Mesenchymal stem cell (in vitro differentiated cells and primary cell): ENCODE measurements at regions not wholly inside any gene's neighbourhood (a gene's known extent, or its start where the extent isn't known, plus 50 kb on each side); places are given as distances from the start of the nearest gene placed in this dataset.

Experiments used
- DNase-seq: peaks from one replicate; pipeline ENCODE4 v3.0.0-alpha.2; 2013
- H2AFZ ChIP-seq: one replicate; pipeline ENCODE4 v1.6.1; 2013; ENCODE audit warnings: low read depth, mild to moderate bottlenecking, control low read depth, inconsistent platforms, low read length, moderate library complexity
- H2AK5ac ChIP-seq: 2 replicates; pipeline ENCODE4 v1.6.1; 2013; ENCODE audit warnings: low read length, moderate library complexity, mild to moderate bottlenecking, inconsistent platforms; ENCODE audit not compliant: severe bottlenecking
- H2BK120ac ChIP-seq: one replicate; pipeline ENCODE4 v1.6.1; 2013; ENCODE audit warnings: low read depth, mild to moderate bottlenecking, inconsistent platforms, low read length, moderate library complexity
- H2BK12ac ChIP-seq, 2 experiments: one replicate each; pipeline ENCODE4 v1.6.1; 2013; ENCODE audit warnings: inconsistent platforms in 2 of 2, low read length in 2 of 2, mild to moderate bottlenecking in 2 of 2, moderate library complexity in 2 of 2, control low read depth in 1 of 2
- H2BK15ac ChIP-seq: one replicate; pipeline ENCODE4 v1.6.1; 2013; ENCODE audit warnings: mild to moderate bottlenecking, low read depth, inconsistent platforms; ENCODE audit not compliant: poor library complexity, severe bottlenecking
- H2BK5ac ChIP-seq: 2 replicates; pipeline ENCODE4 v1.6.1; 2013; ENCODE audit warnings: low read depth, mild to moderate bottlenecking, low read length, control low read depth, inconsistent platforms; ENCODE audit not compliant: poor library complexity, severe bottlenecking
- H3K14ac ChIP-seq, 2 experiments: one replicate each; pipeline ENCODE4 v1.6.1; 2013; ENCODE audit warnings: inconsistent platforms in 2 of 2, low read length in 2 of 2, control low read depth in 1 of 2, mild to moderate bottlenecking in 1 of 2, moderate library complexity in 1 of 2
- H3K18ac ChIP-seq, 2 experiments: one replicate each; pipeline ENCODE4 v1.6.1; 2013; ENCODE audit warnings: inconsistent platforms in 2 of 2, low read length in 2 of 2, control low read depth in 1 of 2, low read depth in 1 of 2, mild to moderate bottlenecking in 1 of 2
- H3K23ac ChIP-seq, 2 experiments: one replicate each; pipeline ENCODE4 v1.6.1; 2013; ENCODE audit warnings: inconsistent platforms in 2 of 2, low read length in 2 of 2, mild to moderate bottlenecking in 2 of 2, moderate library complexity in 2 of 2, control low read depth in 1 of 2
- H3K27ac ChIP-seq: 2 replicates; pipeline ENCODE4 v1.5.1; 2013; ENCODE audit warnings: mild to moderate bottlenecking, moderate library complexity, low read length, control low read depth, inconsistent platforms; ENCODE audit not compliant: poor library complexity, severe bottlenecking
- H3K27me3 ChIP-seq, 2 experiments: 2 replicates each; pipeline versions ENCODE4 v1.6.1 to v1.7.0; 2013; ENCODE audit warnings: low read length in 2 of 2, mild to moderate bottlenecking in 2 of 2, moderate library complexity in 2 of 2, control low read depth in 1 of 2, inconsistent platforms in 1 of 2; ENCODE audit not compliant: control insufficient read depth in 1 of 2, insufficient read depth in 1 of 2
- H3K36me3 ChIP-seq, 2 experiments: 2 replicates each; pipeline versions ENCODE4 v1.6.1 to v1.7.0; 2013; ENCODE audit warnings: low read length in 2 of 2, control low read depth in 1 of 2, inconsistent platforms in 1 of 2, low read depth in 1 of 2, mild to moderate bottlenecking in 1 of 2; ENCODE audit not compliant: insufficient read depth in 2 of 2, control insufficient read depth in 1 of 2
- H3K4ac ChIP-seq, 2 experiments: one replicate each; pipeline ENCODE4 v1.6.1; 2013; ENCODE audit warnings: inconsistent platforms in 2 of 2, low read length in 2 of 2, mild to moderate bottlenecking in 2 of 2, moderate library complexity in 2 of 2, control low read depth in 1 of 2, low read depth in 1 of 2
- H3K4me1 ChIP-seq: 2 replicates; pipeline ENCODE4 v1.6.1; 2013; ENCODE audit warnings: low read depth, low read length, control low read depth; ENCODE audit not compliant: control insufficient read depth, insufficient read depth
- H3K4me2 ChIP-seq: 2 replicates; pipeline ENCODE4 v1.6.1; 2013; ENCODE audit warnings: low read length, mild to moderate bottlenecking, inconsistent platforms; ENCODE audit not compliant: poor library complexity, severe bottlenecking
- H3K4me3 ChIP-seq, 2 experiments: 2 replicates each; pipeline versions ENCODE4 v1.5.1 to v1.7.0; 2013; ENCODE audit warnings: low read length in 2 of 2, mild to moderate bottlenecking in 2 of 2, control low read depth in 1 of 2, low read depth in 1 of 2; ENCODE audit not compliant: insufficient read depth in 1 of 2
- H3K79me1 ChIP-seq: replicated peaks from 2 replicates; pipeline ENCODE4 v1.6.1; 2013; ENCODE audit warnings: mild to moderate bottlenecking, control low read depth, low read length, inconsistent platforms; ENCODE audit not compliant: poor library complexity, severe bottlenecking
- H3K9ac ChIP-seq: 2 replicates; pipeline ENCODE4 v1.7.0; 2013; ENCODE audit warnings: mild to moderate bottlenecking, low read length, moderate library complexity
- H3K9me3 ChIP-seq: 2 replicates; pipeline ENCODE4 v1.7.0; 2013; ENCODE audit warnings: mild to moderate bottlenecking, low read length; ENCODE audit not compliant: control insufficient read depth
- H4K8ac ChIP-seq: one replicate; pipeline ENCODE4 v1.6.1; 2013; ENCODE audit warnings: inconsistent platforms, mild to moderate bottlenecking, low read length, moderate library complexity
- H4K91ac ChIP-seq: one replicate; pipeline ENCODE4 v1.6.1; 2013; ENCODE audit warnings: mild to moderate bottlenecking, low read length, inconsistent platforms
- WGBS: methylation state at CpG from one replicate; pipeline ENCODE4 v1.1.7; 2013; ENCODE audit warnings: mixed read lengths; 5-methylcytosine and 5-hydroxymethylcytosine counted together

GRCh38 chr20:52896348-52896747, 75.8 kb upstream of the TSHZ2 start:
- Histone ChIP-seq H3K14ac (no peak overlapping the region), H3K4me2 (no peak overlapping the region), H3K18ac (no peak overlapping the region), H3K4me3 (peak overlapping the region in 1 of 2 experiments; percentile 1), H3K4ac (no peak overlapping the region), H3K36me3 (no peaks in the 10 kb centered on the region), H3K79me1 (no peaks in the 10 kb centered on the region), H2BK12ac (no peak overlapping the region), H3K27ac (no peak overlapping the region), H3K23ac (no peak overlapping the region), H2BK5ac (no peak overlapping the region), H2BK120ac (no peak overlapping the region), H3K9ac (peak overlapping the region; percentile 69), H2AK5ac (no peak overlapping the region), H4K91ac (no peak overlapping the region), H3K27me3 (no peaks in the 10 kb centered on the region), H3K4me1 (no peaks in the 10 kb centered on the region), H2BK15ac (no peak overlapping the region), H2AFZ (no peak overlapping the region), H4K8ac (no peak overlapping the region), H3K9me3 (no peaks in the 10 kb centered on the region)
- no peak for DNase-seq
- 72% methylated on average over 3 of the region's 3 CpGs for WGBS

- Histone ChIP-seq H2BK12ac (no peak overlapping the region), H3K4me2 (no peak overlapping the region), H3K4me3 (peak overlapping the region in 1 of 2 experiments; percentile 1), H3K18ac (no peak overlapping the region), H3K23ac (no peak overlapping the region), H4K91ac (no peak overlapping the region), H2BK120ac (no peak overlapping the region), H4K8ac (no peak overlapping the region), H3K27me3 (no peaks in the 10 kb centered on the region), H2AFZ (no peak overlapping the region), H3K9me3 (no peaks in the 10 kb centered on the region), H3K79me1 (no peaks in the 10 kb centered on the region), H2AK5ac (no peak overlapping the region), H3K36me3 (no peaks in the 10 kb centered on the region), H3K14ac (no peak overlapping the region), H3K4me1 (no peaks in the 10 kb centered on the region), H3K27ac (no peak overlapping the region), H3K9ac (peak overlapping the region; percentile 69), H2BK15ac (no peak overlapping the region), H2BK5ac (no peak overlapping the region), H3K4ac (no peak overlapping the region)
- 68% methylated on average over 7 of the region's 8 CpGs for WGBS
- no peak for DNase-seq
Observed at GRCh38 chr20:52895701-52896100, 76.5 kb upstream of the TSHZ2 start.

GRCh38 chr20:52895235-52895634, 76.9 kb upstream of the TSHZ2 start:
- no peak for DNase-seq
- no peak overlapping the region for H2BK12ac ChIP-seq
- no peak overlapping the region for H2BK120ac ChIP-seq
- no peak overlapping the region for H3K18ac ChIP-seq
- H3K4ac ChIP-seq, result no peak overlapping the region
- H3K14ac ChIP-seq, result no peak overlapping the region
- no peaks in the 10 kb centered on the region for H3K79me1 ChIP-seq
- WGBS, result 85% methylated on average over 7 of the region's 7 CpGs
- no peaks in the 10 kb centered on the region for H3K27me3 ChIP-seq
- H3K4me3 ChIP-seq, result peak overlapping the region in 1 of 2 experiments; percentile 19
- no peak overlapping the region for H4K91ac ChIP-seq
- no peak overlapping the region for H2BK15ac ChIP-seq
- peak overlapping the region; percentile 69 for H3K9ac ChIP-seq
- no peak overlapping the region for H4K8ac ChIP-seq
- H2AK5ac ChIP-seq, result no peak overlapping the region
- no peak overlapping the region for H3K4me2 ChIP-seq
- no peak overlapping the region for H2AFZ ChIP-seq
- H2BK5ac ChIP-seq, result no peak overlapping the region
- H3K23ac ChIP-seq, result no peak overlapping the region
- H3K4me1 ChIP-seq, result no peaks in the 10 kb centered on the region
- no peak overlapping the region for H3K27ac ChIP-seq
- H3K9me3 ChIP-seq, result no peaks in the 10 kb centered on the region
- no peaks in the 10 kb centered on the region for H3K36me3 ChIP-seq

DNA sequence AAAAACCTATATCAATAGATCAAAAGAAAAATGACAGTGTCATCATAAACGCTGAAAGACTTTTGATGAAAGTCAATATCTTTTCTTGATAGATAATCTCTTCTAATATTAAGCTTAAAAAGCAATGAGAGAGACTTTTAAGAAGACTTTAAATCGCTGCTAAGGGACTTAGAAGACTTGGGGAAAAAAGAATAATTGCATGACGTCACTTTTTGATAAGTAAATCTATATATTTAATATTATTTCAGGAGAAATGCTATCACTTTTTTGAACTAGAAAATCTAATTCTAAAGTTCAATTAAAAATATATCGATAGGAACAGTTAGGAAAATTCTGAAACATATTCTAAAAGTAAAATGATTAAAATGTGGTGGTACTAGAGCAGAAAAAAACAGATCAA, 78.7 kb upstream of the TSHZ2 start:
- H3K23ac ChIP-seq, result no peak overlapping the region
- H4K91ac ChIP-seq, result no peak overlapping the region
- H3K18ac ChIP-seq, result no peak overlapping the region
- no peak overlapping the region for H2BK12ac ChIP-seq
- no peaks in the 10 kb centered on the region for H3K9me3 ChIP-seq
- H3K4me3 ChIP-seq, result no peak overlapping the region
- H3K14ac ChIP-seq, result no peak overlapping the region
- no peak for DNase-seq
- H3K4ac ChIP-seq, result no peak overlapping the region
- no peaks in the 10 kb centered on the region for H3K36me3 ChIP-seq
- no peak overlapping the region for H2BK15ac ChIP-seq
- H2BK120ac ChIP-seq, result no peak overlapping the region
- no peak overlapping the region for H2AFZ ChIP-seq
- WGBS, result 100% methylated on average over 1 of the region's 4 CpGs
- H3K4me2 ChIP-seq, result no peak overlapping the region
- H3K27me3 ChIP-seq, result no peaks in the 10 kb centered on the region
- H4K8ac ChIP-seq, result no peak overlapping the region
- no peaks in the 10 kb centered on the region for H3K79me1 ChIP-seq
- no peak overlapping the region for H3K9ac ChIP-seq
- H2AK5ac ChIP-seq, result no peak overlapping the region
- H3K4me1 ChIP-seq, result no peaks in the 10 kb centered on the region
- H3K27ac ChIP-seq, result no peak overlapping the region
- no peak overlapping the region for H2BK5ac ChIP-seq
